GM12892 (cell line): ENCODE measurements at regions not wholly inside any gene's neighbourhood (a gene's known extent, or its start where the extent isn't known, plus 50 kb on each side); places are given as distances from the start of the nearest gene placed in this dataset.
"Not testable (repeated sequence)": the region's sequence is repeated elsewhere in the genome, so short reads cannot be mapped to it uniquely, and the experiment has no call there.

Experiments used
- DNase-seq: peaks from one replicate; pipeline ENCODE4 v3.0.0; 2011; ENCODE audit not compliant: insufficient read length
- FAIRE-seq: peaks from 2 replicates; lab custom pipeline; 2011; peaks lifted over from hg19 to GRCh38; lab: Jason Lieb, UNC
- POLR2A ChIP-seq: IDR thresholded peaks from 2 replicates; pipeline ENCODE4 v1.6.1; 2011; ENCODE audit warnings: low read depth, low read length, control low read depth
- POLR2AphosphoS5 ChIP-seq: IDR thresholded peaks from 2 replicates; pipeline ENCODE4 v1.6.1; 2011; ENCODE audit warnings: low read depth, low read length, control low read depth
- TAF1 ChIP-seq: IDR thresholded peaks from 2 replicates; pipeline ENCODE4 v1.6.1; 2011; ENCODE audit warnings: low read depth, mild to moderate bottlenecking, control low read depth, low read length, borderline replicate concordance

- TF ChIP-seq POLR2AphosphoS5 = no peak
- no peak for TF ChIP-seq TAF1
- TF ChIP-seq POLR2A = no peak
- FAIRE-seq = no peak
These were observed 372.1 kb downstream of the ZNF674 start for GRCh38 chrX:46173159-46173558.

GRCh38 chrX:46171457-46171856 is 373.8 kb downstream of the ZNF674 start:
- not testable (repeated sequence) for DNase-seq, FAIRE-seq

More at GRCh38 chrX:46173159-46173558, 372.1 kb downstream of the ZNF674 start:
- DNase-seq = no peak

DNA sequence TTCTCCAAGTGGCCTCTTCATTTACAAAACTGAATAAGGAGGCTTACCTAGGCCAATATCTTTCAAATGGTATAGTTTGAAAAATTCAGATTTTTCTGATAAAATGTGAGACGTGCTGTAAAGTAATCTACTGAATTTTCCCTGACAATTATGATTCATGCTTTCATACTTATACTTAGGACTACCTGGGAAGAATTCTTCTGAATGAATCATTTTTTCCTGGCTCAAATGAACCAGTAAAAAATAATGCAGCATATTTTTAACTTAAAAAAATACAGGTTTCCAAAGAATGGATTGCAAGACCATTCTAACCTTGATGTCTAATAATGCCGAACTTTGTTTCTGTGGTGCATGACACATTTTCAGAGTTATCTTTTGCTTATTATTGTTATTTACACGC is 375.4 kb downstream of the ZNF674 start:
- FAIRE-seq (no peak), DNase-seq (no peak)

DNA sequence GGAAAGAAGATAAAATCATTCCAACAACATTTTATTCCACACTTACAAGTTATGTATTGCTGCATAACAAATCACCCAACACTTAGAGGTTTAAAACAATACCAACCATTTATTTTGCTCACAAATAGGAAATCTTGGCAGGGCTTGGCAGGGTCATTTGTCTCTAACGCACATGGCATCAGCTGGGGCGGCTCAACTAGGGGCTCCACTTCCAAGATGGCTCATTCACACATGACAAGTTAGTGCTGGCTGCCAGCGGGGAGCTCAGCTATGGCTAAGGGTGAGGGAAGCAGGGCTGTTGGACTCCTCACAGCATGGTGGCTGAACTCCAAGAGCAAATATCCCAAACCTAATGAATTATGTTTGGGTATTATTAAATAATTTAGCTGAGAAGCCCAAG is 377.0 kb downstream of the ZNF674 start:
- no peak for DNase-seq
- TF ChIP-seq POLR2AphosphoS5 = no peak
- no peak for TF ChIP-seq TAF1
- no peak for TF ChIP-seq POLR2A
- FAIRE-seq = no peak

More for the DNA sequence above, 375.4 kb downstream of the ZNF674 start:
- TF ChIP-seq TAF1 (no peak), POLR2A (no peak), POLR2AphosphoS5 (no peak)

- FAIRE-seq (no peak), DNase-seq (no peak)
- TF ChIP-seq TAF1 (no peak), POLR2A (no peak), POLR2AphosphoS5 (no peak)
These were observed 379.4 kb downstream of the ZNF674 start for GRCh38 chrX:46165866-46166265.

DNA sequence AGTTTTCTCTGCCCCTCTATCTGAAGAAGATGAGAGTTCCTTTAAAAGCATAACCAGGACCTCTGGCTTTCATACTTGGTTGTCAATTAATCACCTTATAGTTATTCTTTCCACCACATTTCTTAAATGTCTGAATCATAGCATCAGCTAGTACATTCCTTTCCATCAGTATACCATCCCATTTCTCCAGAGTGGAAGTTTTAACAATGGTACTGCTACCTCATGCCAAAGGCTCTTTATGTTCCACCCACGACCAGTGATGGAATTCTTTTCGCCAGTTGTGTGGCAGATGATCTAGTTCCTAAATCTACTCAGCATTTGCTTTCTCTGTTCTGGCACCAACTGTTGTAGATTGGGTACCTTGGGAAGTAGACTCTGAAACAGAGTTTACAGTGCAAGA is 379.8 kb downstream of the ZNF674 start:
- TF ChIP-seq TAF1 = no peak
- no peak for TF ChIP-seq POLR2A
- TF ChIP-seq POLR2AphosphoS5 = no peak
- DNase-seq (no peak), FAIRE-seq (no peak)

DNA sequence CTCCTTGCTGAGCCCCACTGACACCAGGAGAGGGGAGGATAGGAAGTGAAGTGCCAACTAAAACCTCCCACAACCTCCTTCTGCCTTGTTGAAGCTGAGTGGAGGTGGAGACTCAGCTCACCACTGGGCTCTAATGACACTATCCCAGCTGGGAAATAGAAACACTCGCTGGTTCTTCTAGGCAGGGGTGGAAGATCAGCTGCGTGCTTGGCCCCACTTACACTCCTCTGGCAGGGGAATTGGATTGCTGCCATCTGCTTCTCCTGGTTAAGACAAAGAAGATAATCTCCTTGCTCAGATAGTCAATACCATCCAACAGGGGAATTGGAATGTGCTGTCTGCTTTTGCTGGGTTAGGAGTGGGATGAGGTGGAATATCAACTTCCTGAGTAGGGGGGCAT is 392.5 kb downstream of the ZNF674 start:
- DNase-seq (no peak), FAIRE-seq (no peak)
- no peak for TF ChIP-seq POLR2AphosphoS5
- TF ChIP-seq TAF1 = no peak
- TF ChIP-seq POLR2A = no peak

GRCh38 chrX:46151332-46151731 is 393.9 kb downstream of the ZNF674 start:
- DNase-seq, FAIRE-seq: not testable (repeated sequence)

DNA sequence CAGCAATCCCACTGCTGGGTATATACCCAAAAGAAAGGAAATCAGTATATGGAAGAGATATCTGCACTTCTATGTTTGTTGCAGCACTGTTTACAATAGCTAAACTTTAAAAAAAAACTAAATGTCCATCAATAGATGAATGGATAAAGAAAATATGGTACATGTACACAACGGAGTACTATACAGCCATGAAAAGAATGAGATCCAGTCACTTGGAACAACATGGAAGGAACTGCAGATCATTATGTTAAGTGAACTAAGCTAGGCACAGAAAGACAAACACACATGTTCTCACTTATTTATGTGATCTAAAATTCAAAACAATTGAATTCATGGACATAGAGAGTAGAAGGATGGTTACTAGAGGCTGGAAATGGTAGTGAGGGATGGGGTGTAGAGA is 400.7 kb downstream of the ZNF674 start:
- no peak for TF ChIP-seq POLR2AphosphoS5
- DNase-seq (no peak), FAIRE-seq (no peak)

DNA sequence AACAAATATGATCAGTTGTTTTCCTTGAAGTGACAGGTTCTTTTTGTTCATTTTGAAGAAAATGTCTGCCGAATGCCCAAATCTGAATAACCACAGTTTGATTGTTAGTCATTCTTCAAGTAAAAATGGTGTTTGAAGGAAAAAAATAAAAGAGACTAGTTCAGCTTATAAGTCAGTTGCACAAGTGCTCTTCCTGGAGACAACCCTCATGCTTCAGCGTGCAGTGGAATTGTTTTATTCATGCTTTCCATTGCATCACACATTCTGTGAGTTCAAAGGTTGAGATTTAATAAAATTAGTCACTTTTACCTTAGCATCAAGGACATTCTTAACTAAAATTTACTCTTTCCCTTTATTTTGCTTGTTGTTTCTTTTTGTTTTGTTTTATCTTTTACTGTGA is 404.9 kb downstream of the ZNF674 start:
- no peak for FAIRE-seq
- TF ChIP-seq TAF1 (no peak), POLR2A (no peak)
- no peak for DNase-seq

DNA sequence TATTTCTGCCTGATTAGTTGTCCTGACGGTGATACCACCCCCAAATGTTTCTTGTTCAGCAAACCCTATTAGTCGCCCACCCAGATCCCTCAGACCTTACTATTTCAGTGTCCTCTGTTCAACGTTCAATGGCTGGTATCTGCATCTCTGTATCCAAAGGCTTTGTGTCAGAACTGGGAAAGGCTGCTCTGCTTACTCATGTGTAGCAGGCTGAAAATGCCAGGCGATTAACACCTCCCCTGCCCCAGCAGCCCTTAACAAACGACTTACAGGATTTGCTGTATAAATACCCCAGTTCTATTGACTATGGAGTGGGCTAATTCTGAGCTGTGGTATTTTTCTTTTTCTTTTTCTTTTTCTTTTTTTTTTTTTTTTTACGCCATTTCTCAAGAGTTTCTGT is 415.0 kb downstream of the ZNF674 start:
- FAIRE-seq (no peak), DNase-seq (no peak)
- TF ChIP-seq TAF1 (no peak), POLR2AphosphoS5 (no peak), POLR2A (no peak)

DNA sequence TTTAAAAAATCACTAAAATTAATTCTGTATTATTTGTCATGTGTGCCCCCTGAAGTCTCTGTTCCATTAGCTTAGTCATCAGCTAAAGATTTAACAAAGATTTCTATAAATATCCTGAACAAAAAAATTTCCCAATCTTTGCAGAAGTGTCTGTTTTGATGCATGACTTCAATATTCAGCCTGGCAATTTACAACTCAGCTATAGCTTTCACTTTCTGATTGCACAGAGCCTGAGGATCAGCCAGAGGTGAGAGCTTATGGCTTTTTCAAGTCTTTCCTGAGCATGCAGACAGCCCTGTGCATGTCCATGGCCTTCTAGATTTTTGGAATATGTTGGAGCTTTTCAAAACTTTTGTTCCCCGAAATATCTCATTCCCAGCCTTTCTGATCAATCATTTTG is 420.1 kb downstream of the ZNF674 start:
- DNase-seq (no peak), FAIRE-seq (no peak)
- TF ChIP-seq POLR2A (no peak), TAF1 (no peak), POLR2AphosphoS5 (no peak)

DNA sequence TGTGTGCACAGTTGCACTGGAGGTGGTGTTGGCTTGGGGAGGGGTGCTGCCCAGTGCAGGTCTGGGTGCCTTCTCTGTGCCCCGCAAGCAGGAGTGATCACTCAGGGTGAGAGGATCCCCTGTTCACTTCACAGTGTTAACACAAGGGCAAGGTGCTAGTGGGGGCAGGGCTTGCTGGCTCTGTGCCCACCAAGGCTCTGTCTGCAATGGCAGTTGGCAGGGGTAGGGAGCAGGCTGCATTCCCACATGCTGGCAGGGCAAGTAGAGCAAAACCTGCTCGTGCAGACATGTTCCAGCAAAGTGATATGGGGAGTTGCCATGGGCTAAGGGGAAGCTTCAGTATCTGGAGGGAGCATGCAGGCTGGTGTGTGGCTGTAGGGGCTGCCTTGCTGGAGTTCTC is 428.0 kb downstream of the ZNF674 start:
- DNase-seq (no peak), FAIRE-seq (no peak)

DNA sequence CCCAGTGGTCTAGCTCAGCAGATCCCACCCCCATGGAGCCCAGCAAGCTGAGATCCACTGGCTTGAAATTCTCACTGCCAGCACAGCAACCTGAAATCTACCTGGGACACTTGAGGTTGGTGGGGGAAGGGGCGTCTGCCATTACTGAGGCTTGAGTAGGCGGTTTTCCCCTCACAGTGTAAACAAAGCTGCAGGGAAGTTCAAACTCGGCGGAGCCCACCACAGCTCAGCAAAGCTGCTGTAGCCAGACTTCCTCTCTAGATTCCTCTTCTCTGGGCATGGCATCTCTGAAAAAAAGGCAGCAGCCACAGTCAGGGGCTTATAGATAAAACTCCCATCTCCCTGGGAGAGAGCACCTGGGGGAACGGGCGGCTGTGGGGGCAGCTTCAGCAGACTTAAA is 457.9 kb downstream of the ZNF674 start:
- not testable (repeated sequence) for FAIRE-seq, DNase-seq

More for the DNA sequence above, 428.0 kb downstream of the ZNF674 start:
- TF ChIP-seq POLR2A = no peak
- no peak for TF ChIP-seq TAF1
- TF ChIP-seq POLR2AphosphoS5 = no peak

GRCh38 chrX:46080121-46080520 is 465.1 kb downstream of the ZNF674 start:
- FAIRE-seq, DNase-seq: not testable (repeated sequence)
